SK-N-SH (cell line): ENCODE measurements at regions not wholly inside any gene's neighbourhood (a gene's known extent, or its start where the extent isn't known, plus 50 kb on each side); places are given as distances from the start of the nearest gene placed in this dataset.

Experiments used
- CTCF ChIA-PET: fragments of 300-600, 350-600 bp; formaldehyde crosslinking; extraction: SDS; loops from one replicate; lab custom pipeline; 2021; lab: Yijun Ruan, JAX
- POLR2A ChIA-PET: fragments of 350-600 bp; sonication (Branson Sonifier 250); formaldehyde crosslinking; extraction: SDS; loops from one replicate; lab custom pipeline; 2020; ENCODE audit warnings: antibody characterized with exemption, inconsistent platforms; lab: Yijun Ruan, JAX
- DNase-seq: peaks from one replicate; pipeline ENCODE4 v3.0.0; 2012
- H2AFZ ChIP-seq: fragments of 200-600 bp; sonication (generic); 2 replicates; pipeline ENCODE4 v1.8.1; 2016; ENCODE audit warnings: antibody characterized with exemption, mild to moderate bottlenecking, low read depth
- H3F3A ChIP-seq: fragments of 200-600 bp; sonication (generic); replicated peaks from 2 replicates; pipeline ENCODE3; 2016; ENCODE audit warnings: antibody characterized with exemption, mild to moderate bottlenecking; ENCODE audit not compliant: insufficient read depth
- H3K27ac ChIP-seq, 2 experiments: fragments of 200-500 bp in 1 of 2; fragments of 200-600 bp in 1 of 2; sonication (Bioruptor generic) in 1 of 2; sonication (generic), shearing (Covaris generic) in 1 of 2; 2 replicates each; pipeline versions ENCODE4 v1.5.1 to v1.6.1; 2014 to 2016; ENCODE audit warnings: low read depth in 2 of 2, inconsistent platforms in 1 of 2, low read length in 1 of 2, mild to moderate bottlenecking in 1 of 2, mixed read lengths in 1 of 2
- H3K27me3 ChIP-seq: fragments of 200-600 bp; sonication (generic), shearing (Covaris generic); 2 replicates; pipeline ENCODE4 v1.6.1; 2016; ENCODE audit warnings: mixed run types; ENCODE audit not compliant: insufficient read depth
- H3K36me3 ChIP-seq, 2 experiments: fragments of 200-500 bp in 1 of 2; fragments of 200-600 bp in 1 of 2; sonication (Bioruptor generic) in 1 of 2; sonication (generic) in 1 of 2; replicated peaks in 1 of 2; 2 replicates each; pipeline versions ENCODE3 to v1.5.1; 2014 to 2016; ENCODE audit warnings: low read length in 1 of 2, mild to moderate bottlenecking in 1 of 2; ENCODE audit not compliant: insufficient read depth in 2 of 2, control insufficient read depth in 1 of 2
- H3K4me1 ChIP-seq, 2 experiments: fragments of 200-500 bp in 1 of 2; fragments of 200-600 bp in 1 of 2; sonication (Bioruptor generic) in 1 of 2; sonication (generic), shearing (Covaris generic) in 1 of 2; 2 replicates each; pipeline versions ENCODE4 v1.5.1 to v1.6.1; 2014 to 2016; ENCODE audit warnings: low read depth in 1 of 2, low read length in 1 of 2, mixed run types in 1 of 2; ENCODE audit not compliant: insufficient read depth in 2 of 2, control insufficient read depth in 1 of 2
- H3K4me2 ChIP-seq: fragments of 200-600 bp; sonication (generic), shearing (Covaris generic); 2 replicates; pipeline ENCODE4 v1.6.1; 2017; ENCODE audit warnings: mixed run types
- H3K4me3 ChIP-seq, 2 experiments: fragments of 200-500 bp in 1 of 2; fragments of 200-600 bp in 1 of 2; sonication (Bioruptor generic) in 1 of 2; sonication (generic), shearing (Covaris generic) in 1 of 2; 2 replicates each; pipeline versions ENCODE4 v1.5.1 to v1.8.1; 2014 to 2016; ENCODE audit warnings: low read depth in 2 of 2, inconsistent platforms in 1 of 2, low read length in 1 of 2, mild to moderate bottlenecking in 1 of 2, mixed read lengths in 1 of 2, moderate library complexity in 1 of 2
- H3K79me2 ChIP-seq: fragments of 200-600 bp; sonication (generic); 2 replicates; pipeline ENCODE4 v1.8.1; 2017; ENCODE audit warnings: mild to moderate bottlenecking; ENCODE audit not compliant: insufficient read depth
- H3K9ac ChIP-seq: fragments of 200-600 bp; sonication (generic); 2 replicates; pipeline ENCODE4 v1.6.1; 2017; ENCODE audit warnings: mixed run types
- H3K9me2 ChIP-seq: fragments of 200-600 bp; sonication (generic); 2 replicates; pipeline ENCODE4 v1.6.1; 2017; ENCODE audit warnings: mixed run types
- H3K9me3 ChIP-seq: fragments of 200-600 bp; sonication (generic); 2 replicates; pipeline ENCODE4 v1.6.1; 2017; ENCODE audit warnings: mixed run types, mild to moderate bottlenecking, moderate library complexity
- H4K20me1 ChIP-seq: fragments of 200-600 bp; sonication (generic); 2 replicates; pipeline ENCODE4 v1.6.1; 2017; ENCODE audit warnings: mild to moderate bottlenecking, mixed run types; ENCODE audit not compliant: insufficient read depth
- CHD2 ChIP-seq: fragments of 150-350 bp; IDR thresholded peaks from 2 replicates; pipeline ENCODE4 v1.6.1; 2018; ENCODE audit warnings: low read length; ENCODE audit not compliant: partially characterized antibody
- CTCF ChIP-seq: fragments of 200-600 bp; sonication (generic); IDR thresholded peaks from 2 replicates; pipeline ENCODE4 v1.6.1; 2017; ENCODE audit warnings: antibody characterized with exemption, mild to moderate bottlenecking, moderate library complexity
- EP300 ChIP-seq, 2 experiments: IDR thresholded peaks; 2 replicates each; pipeline versions ENCODE4 v1.4.0 to v1.6.1; 2012; ENCODE audit warnings: borderline replicate concordance in 1 of 2, low read depth in 1 of 2, low read length in 1 of 2
- FOSL2 ChIP-seq: IDR thresholded peaks from 2 replicates; pipeline ENCODE4 v1.4.0; 2012; ENCODE audit warnings: low read depth, mild to moderate bottlenecking, moderate library complexity, borderline replicate concordance
- JUND ChIP-seq: IDR thresholded peaks from 2 replicates; pipeline ENCODE4 v1.4.0; 2012
- MEF2A ChIP-seq: IDR thresholded peaks from 2 replicates; pipeline ENCODE4 v1.4.0; 2012; ENCODE audit warnings: low read depth, borderline replicate concordance
- MXI1 ChIP-seq: IDR thresholded peaks from 2 replicates; pipeline ENCODE4 v1.6.1; 2012; ENCODE audit warnings: mild to moderate bottlenecking, low read depth, low read length, improper control_type of control experiment
- NFIC ChIP-seq: IDR thresholded peaks from 2 replicates; pipeline ENCODE4 v1.4.0; 2012; ENCODE audit warnings: borderline replicate concordance
- NRF1 ChIP-seq: IDR thresholded peaks from 2 replicates; pipeline ENCODE4 v1.6.1; 2012; ENCODE audit warnings: low read depth, mild to moderate bottlenecking, low read length
- POLR2AphosphoS5 ChIP-seq: IDR thresholded peaks from 2 replicates; pipeline ENCODE4 v1.6.1; 2012; ENCODE audit warnings: low read depth, low read length
- RAD21 ChIP-seq: IDR thresholded peaks from 2 replicates; pipeline ENCODE4 v1.6.1; 2012; ENCODE audit warnings: mild to moderate bottlenecking, low read length
- REST ChIP-seq: IDR thresholded peaks from 2 replicates; pipeline ENCODE4 v1.6.1; 2012; ENCODE audit warnings: mild to moderate bottlenecking, low read depth, low read length, moderate library complexity
- RFX5 ChIP-seq: IDR thresholded peaks from 2 replicates; pipeline ENCODE4 v1.6.1; 2012; ENCODE audit warnings: mild to moderate bottlenecking, improper control_type of control experiment, low read length
- TCF12 ChIP-seq: IDR thresholded peaks from 2 replicates; pipeline ENCODE4 v1.4.0; 2012
- TEAD4 ChIP-seq: IDR thresholded peaks from 2 replicates; pipeline ENCODE4 v1.4.0; 2012; ENCODE audit warnings: mild to moderate bottlenecking, borderline replicate concordance; ENCODE audit not compliant: insufficient read depth
- USF1 ChIP-seq: IDR thresholded peaks from 2 replicates; pipeline ENCODE4 v1.4.0; 2012; ENCODE audit warnings: low read depth, borderline replicate concordance
- USF2 ChIP-seq: fragments of 150-350 bp; IDR thresholded peaks from 2 replicates; pipeline ENCODE4 v1.6.1; 2017; ENCODE audit warnings: antibody characterized with exemption, low read length, low read depth, borderline replicate concordance
- WGBS: methylation state at CpG from one replicate; pipeline ENCODE4 v1.1.6; 2017; ENCODE audit warnings: low lambda C conversion rate; 5-methylcytosine and 5-hydroxymethylcytosine counted together
- TF ChIP-seq, protein P1 (sequence below): IDR thresholded peaks from 2 replicates; pipeline ENCODE4; 2012

DNA sequence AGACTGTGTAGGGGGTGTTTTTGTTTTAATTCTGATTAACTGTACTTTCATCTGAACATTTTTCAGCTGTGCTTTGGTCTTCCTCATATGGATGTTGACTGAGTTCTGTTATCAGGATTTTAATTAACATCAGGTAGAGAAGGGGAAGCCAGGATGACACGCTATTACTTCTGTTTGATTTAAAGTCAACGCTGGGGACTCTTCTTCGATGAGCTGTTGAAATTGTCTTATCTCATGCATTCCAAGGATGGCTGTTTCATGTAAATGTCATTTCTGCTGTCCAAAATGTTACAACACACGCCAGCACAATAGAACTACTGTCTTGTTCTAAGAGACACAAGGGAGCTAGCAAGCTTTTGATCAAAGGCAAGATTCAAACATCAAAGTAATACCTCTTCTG is 263.3 kb upstream of the CDH5 start:
- Histone ChIP-seq H3K36me3 (no peaks in the 10 kb centered on the region), H3K27ac (no peak overlapping the region; a peak in 1 of 4 replicates), H3K79me2 (no peaks in the 10 kb centered on the region), H3K4me3 (no peak overlapping the region), H3K27me3 (no peaks in the 10 kb centered on the region), H4K20me1 (no peaks in the 10 kb centered on the region), H3K4me1 (peaks cover 0 to 5% of the 10 kb centered on the region in 2 experiments; a peak in 1 of 4 replicates), H3K9me3 (no peaks in the 10 kb centered on the region), H3F3A (no peaks in the 10 kb centered on the region), H2AFZ (no peak overlapping the region), H3K9me2 (no peaks in the 10 kb centered on the region), H3K4me2 (no peak overlapping the region), H3K9ac (no peak overlapping the region)
- POLR2A ChIA-PET: no interaction called here
- 1% methylated on average over 4 of the region's 4 CpGs for WGBS
- no peak for DNase-seq
- CTCF ChIA-PET: interaction anchor here (1.7 kb wide), 1 partner anchor 10 kb away, joined by 5 read pairs; no protein-coding TSS in a partner anchor
- TF ChIP-seq NFIC: 0 out of 2 replicates have a peak, but pooled peaks have one; percentile 28
- TF ChIP-seq TEAD4: 0 out of 2 replicates have a peak, but pooled peaks have one; percentile 36
- TF ChIP-seq POLR2AphosphoS5: peak; percentile 49; the same call in 1 of the 2 replicates
- no peak for TF ChIP-seq REST
- peak; percentile 29 to 44; a peak in 2 of 4 replicates for TF ChIP-seq EP300 (IDR thresholded peaks at IDR 0.05; ENCODE audit: borderline replicate concordance in 1 of 2, low read depth in 1 of 2, low read length in 1 of 2)
- TF ChIP-seq, protein P1, sequence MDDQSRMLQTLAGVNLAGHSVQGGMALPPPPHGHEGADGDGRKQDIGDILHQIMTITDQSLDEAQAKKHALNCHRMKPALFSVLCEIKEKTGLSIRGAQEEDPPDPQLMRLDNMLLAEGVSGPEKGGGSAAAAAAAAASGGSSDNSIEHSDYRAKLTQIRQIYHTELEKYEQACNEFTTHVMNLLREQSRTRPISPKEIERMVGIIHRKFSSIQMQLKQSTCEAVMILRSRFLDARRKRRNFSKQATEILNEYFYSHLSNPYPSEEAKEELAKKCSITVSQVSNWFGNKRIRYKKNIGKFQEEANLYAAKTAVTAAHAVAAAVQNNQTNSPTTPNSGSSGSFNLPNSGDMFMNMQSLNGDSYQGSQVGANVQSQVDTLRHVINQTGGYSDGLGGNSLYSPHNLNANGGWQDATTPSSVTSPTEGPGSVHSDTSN: peak; percentile 87
- no peak for TF ChIP-seq MEF2A
- TF ChIP-seq TCF12: peak; percentile 94
- no peak for TF ChIP-seq NRF1
- TF ChIP-seq JUND: peak; percentile 53

- ChIA-PET CTCF (no interaction called here), POLR2A (no interaction called here)
- Histone ChIP-seq H3F3A (no peaks in the 10 kb centered on the region), H3K4me1 (peaks cover 0 to 5% of the 10 kb centered on the region in 2 experiments; a peak in 1 of 4 replicates), H3K9me3 (no peaks in the 10 kb centered on the region), H4K20me1 (no peaks in the 10 kb centered on the region), H3K79me2 (no peaks in the 10 kb centered on the region), H3K9me2 (no peaks in the 10 kb centered on the region), H2AFZ (no peak overlapping the region), H3K4me3 (no peak overlapping the region), H3K9ac (no peak overlapping the region), H3K27ac (no peak overlapping the region), H3K36me3 (no peaks in the 10 kb centered on the region), H3K4me2 (no peak overlapping the region), H3K27me3 (no peaks in the 10 kb centered on the region)
- TF ChIP-seq USF2 (no peak), RAD21 (no peak), CHD2 (no peak), MEF2A (no peak), MXI1 (no peak), TCF12 (no peak), CTCF (no peak), FOSL2 (no peak), POLR2AphosphoS5 (no peak), RFX5 (no peak), USF1 (no peak), EP300 (IDR thresholded peaks at IDR 0.05; ENCODE audit: borderline replicate concordance in 1 of 2, low read depth in 1 of 2, low read length in 1 of 2) (no peak)
- DNase-seq: no peak
- WGBS: 52% methylated on average over 4 of the region's 4 CpGs
These were observed 267.2 kb upstream of the CDH5 start for GRCh38 chr16:66099306-66099705.
